Erythroblast (primary cell): ENCODE measurements at regions not wholly inside any gene's neighbourhood (a gene's known extent, or its start where the extent isn't known, plus 50 kb on each side); places are given as distances from the start of the nearest gene placed in this dataset.

ENCODE experiments used
- GATA1 ChIP-seq: IDR thresholded peaks from 2 replicates; pipeline ENCODE4 v1.6.1; 2011; ENCODE audit warnings: low read depth, mild to moderate bottlenecking, control low read depth, low read length, moderate library complexity
- POLR2A ChIP-seq: IDR thresholded peaks from 2 replicates; pipeline ENCODE4 v1.6.1; 2011; ENCODE audit warnings: mild to moderate bottlenecking, low read length

DNA sequence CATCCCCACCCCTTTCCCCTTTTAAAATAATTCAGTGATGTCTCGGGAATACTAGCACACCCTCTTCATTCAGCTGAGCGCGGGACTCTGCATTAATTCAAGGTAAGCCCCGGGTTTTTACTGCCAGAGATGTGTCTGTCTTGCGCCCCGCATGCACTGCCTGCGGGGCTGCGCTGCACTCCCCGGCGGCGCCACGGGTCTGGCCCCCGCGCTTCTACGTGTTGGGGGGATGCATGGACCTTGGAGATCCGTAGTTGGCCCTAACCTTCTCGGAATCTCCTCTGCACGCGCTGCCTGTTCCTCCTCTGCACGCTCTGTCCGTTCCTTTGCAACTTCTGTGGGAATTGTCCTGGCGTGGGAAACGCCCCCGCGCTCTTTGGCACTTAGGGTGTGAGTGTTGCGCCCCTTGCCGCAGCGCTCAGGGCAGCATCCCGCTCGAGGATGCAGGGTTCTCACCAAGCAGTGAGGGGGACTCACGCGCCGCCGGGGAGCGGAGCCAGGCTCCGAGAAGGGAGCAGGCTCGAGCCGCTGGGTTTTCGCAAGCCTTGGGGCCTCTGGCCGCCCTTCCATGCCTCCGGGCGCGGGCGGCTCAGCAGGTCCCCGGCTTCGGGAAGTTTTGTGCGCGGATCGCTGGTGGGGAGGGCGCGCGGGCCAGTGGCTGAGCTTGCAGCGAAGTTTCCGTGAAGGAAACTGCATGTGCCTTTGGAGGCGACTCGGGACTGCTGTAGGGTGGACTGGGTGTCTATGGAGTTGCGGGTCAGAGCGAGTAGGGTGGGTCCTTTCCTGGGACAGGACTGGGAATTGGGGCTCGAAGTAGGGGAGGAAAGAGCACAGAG is 165.1 kb upstream of the CACNA1E start:
- no peak for TF ChIP-seq POLR2A
- TF ChIP-seq GATA1, result no peak
